ENCODE measurements at regions not wholly inside any gene's neighbourhood (a gene's known extent, or its start where the extent isn't known, plus 50 kb on each side); places are given as distances from the start of the nearest gene placed in this dataset.

GRCh38 chr4:107388736-107389274, 331.2 kb downstream of the PAPSS1 start:
- no peak for DNase-seq (ENCODE audit: low read depth in 1 of 2, low spot score in 1 of 2)
- Histone ChIP-seq H3K4me3 (replicated peaks; ENCODE audit: insufficient read depth, low read length) (no peak overlapping the region), H3K27me3 (ENCODE audit: insufficient read depth, poor library complexity, severe bottlenecking) (no peaks in the 10 kb centered on the region), H3K27ac (replicated peaks) (no peak overlapping the region)
- no peak for TF ChIP-seq GABPA (IDR thresholded peaks at IDR 0.05; ENCODE audit: low read depth)
- no peak for TF ChIP-seq POLR2AphosphoS5 (IDR thresholded peaks at IDR 0.05; ENCODE audit: low read depth)
- no peak for TF ChIP-seq CTCF (IDR thresholded peaks at IDR 0.05; ENCODE audit: insufficient read depth, low read length)
- TF ChIP-seq SPI1 (IDR thresholded peaks at IDR 0.05; ENCODE audit: borderline replicate concordance, low read depth) = no peak
- no peak for TF ChIP-seq REST (IDR thresholded peaks at IDR 0.05; ENCODE audit: insufficient replicate concordance, low read depth)

- H3K27me3 ChIP-seq (ENCODE audit: insufficient read depth, poor library complexity, severe bottlenecking) = no peaks in the 10 kb centered on the region
- H3K4me3 ChIP-seq (replicated peaks; ENCODE audit: insufficient read depth, low read length) = no peak overlapping the region
- TF ChIP-seq CTCF (IDR thresholded peaks at IDR 0.05; ENCODE audit: insufficient read depth, low read length) (no peak), SPI1 (IDR thresholded peaks at IDR 0.05; ENCODE audit: borderline replicate concordance, low read depth) (no peak), POLR2AphosphoS5 (IDR thresholded peaks at IDR 0.05; ENCODE audit: low read depth) (no peak), REST (IDR thresholded peaks at IDR 0.05; ENCODE audit: insufficient replicate concordance, low read depth) (no peak), GABPA (IDR thresholded peaks at IDR 0.05; ENCODE audit: low read depth) (no peak)
- no peak overlapping the region for H3K27ac ChIP-seq (replicated peaks)
- no peak for DNase-seq (ENCODE audit: low read depth in 1 of 2, low spot score in 1 of 2)
These were observed 339.1 kb downstream of the PAPSS1 start for GRCh38 chr4:107380836-107381438.

GRCh38 chr4:107380190-107380589, 339.8 kb downstream of the PAPSS1 start:
- TF ChIP-seq SPI1 (IDR thresholded peaks at IDR 0.05; ENCODE audit: borderline replicate concordance, low read depth) (no peak), GABPA (IDR thresholded peaks at IDR 0.05; ENCODE audit: low read depth) (no peak), CTCF (IDR thresholded peaks at IDR 0.05; ENCODE audit: insufficient read depth, low read length) (no peak), REST (IDR thresholded peaks at IDR 0.05; ENCODE audit: insufficient replicate concordance, low read depth) (no peak), POLR2AphosphoS5 (IDR thresholded peaks at IDR 0.05; ENCODE audit: low read depth) (no peak)
- no peak overlapping the region for H3K4me3 ChIP-seq (replicated peaks; ENCODE audit: insufficient read depth, low read length)
- no peaks in the 10 kb centered on the region for H3K27me3 ChIP-seq (ENCODE audit: insufficient read depth, poor library complexity, severe bottlenecking)
- H3K27ac ChIP-seq (replicated peaks) = no peak overlapping the region
- no peak for DNase-seq (ENCODE audit: low read depth in 1 of 2, low spot score in 1 of 2)
